ENCODE measurements at regions not wholly inside any gene's neighbourhood (a gene's known extent, or its start where the extent isn't known, plus 50 kb on each side); places are given as distances from the start of the nearest gene placed in this dataset.

DNA sequence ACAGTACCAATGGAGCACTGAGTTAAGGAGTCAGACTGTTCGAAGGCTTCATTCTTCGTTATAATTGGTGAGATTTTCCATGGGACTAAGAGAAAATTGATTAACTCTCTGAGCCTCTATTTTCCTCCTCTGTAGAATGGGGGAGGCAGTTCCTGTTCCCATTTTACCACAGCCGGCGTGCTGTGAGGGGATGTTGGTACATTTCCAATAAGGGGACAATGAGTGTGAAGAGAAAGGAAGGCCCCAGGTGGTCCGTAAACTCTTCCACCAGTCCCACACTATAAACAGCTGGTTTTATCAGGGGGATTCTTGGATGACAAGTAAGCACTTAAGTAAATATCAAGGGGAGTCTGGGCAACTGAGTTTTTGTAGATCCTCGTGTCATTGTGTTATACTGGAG is 109.9 kb downstream of the DAD1 start (continued):
- TF ChIP-seq, protein P1, sequence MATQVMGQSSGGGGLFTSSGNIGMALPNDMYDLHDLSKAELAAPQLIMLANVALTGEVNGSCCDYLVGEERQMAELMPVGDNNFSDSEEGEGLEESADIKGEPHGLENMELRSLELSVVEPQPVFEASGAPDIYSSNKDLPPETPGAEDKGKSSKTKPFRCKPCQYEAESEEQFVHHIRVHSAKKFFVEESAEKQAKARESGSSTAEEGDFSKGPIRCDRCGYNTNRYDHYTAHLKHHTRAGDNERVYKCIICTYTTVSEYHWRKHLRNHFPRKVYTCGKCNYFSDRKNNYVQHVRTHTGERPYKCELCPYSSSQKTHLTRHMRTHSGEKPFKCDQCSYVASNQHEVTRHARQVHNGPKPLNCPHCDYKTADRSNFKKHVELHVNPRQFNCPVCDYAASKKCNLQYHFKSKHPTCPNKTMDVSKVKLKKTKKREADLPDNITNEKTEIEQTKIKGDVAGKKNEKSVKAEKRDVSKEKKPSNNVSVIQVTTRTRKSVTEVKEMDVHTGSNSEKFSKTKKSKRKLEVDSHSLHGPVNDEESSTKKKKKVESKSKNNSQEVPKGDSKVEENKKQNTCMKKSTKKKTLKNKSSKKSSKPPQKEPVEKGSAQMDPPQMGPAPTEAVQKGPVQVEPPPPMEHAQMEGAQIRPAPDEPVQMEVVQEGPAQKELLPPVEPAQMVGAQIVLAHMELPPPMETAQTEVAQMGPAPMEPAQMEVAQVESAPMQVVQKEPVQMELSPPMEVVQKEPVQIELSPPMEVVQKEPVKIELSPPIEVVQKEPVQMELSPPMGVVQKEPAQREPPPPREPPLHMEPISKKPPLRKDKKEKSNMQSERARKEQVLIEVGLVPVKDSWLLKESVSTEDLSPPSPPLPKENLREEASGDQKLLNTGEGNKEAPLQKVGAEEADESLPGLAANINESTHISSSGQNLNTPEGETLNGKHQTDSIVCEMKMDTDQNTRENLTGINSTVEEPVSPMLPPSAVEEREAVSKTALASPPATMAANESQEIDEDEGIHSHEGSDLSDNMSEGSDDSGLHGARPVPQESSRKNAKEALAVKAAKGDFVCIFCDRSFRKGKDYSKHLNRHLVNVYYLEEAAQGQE (IDR thresholded peaks at IDR 0.05; ENCODE audit: low read depth, low read length), result no peak
- TF ChIP-seq TARDBP (IDR thresholded peaks at IDR 0.05; ENCODE audit: borderline replicate concordance) (no peak), FOXM1 (IDR thresholded peaks at IDR 0.05; ENCODE audit: low read depth, low read length) (no peak), POLR2AphosphoS5 (IDR thresholded peaks at IDR 0.05; ENCODE audit: low read length) (peak; percentile 11; the same call in 1 of the 2 replicates), SMAD5 (IDR thresholded peaks at IDR 0.05; ENCODE audit: low read depth) (peak; percentile 36; the same call in 1 of the 2 replicates), EED (IDR thresholded peaks at IDR 0.05; ENCODE audit: low read depth) (no peak), ZBTB4 (CRISPR knock-in tag; IDR thresholded peaks at IDR 0.05) (0 out of 2 replicates have a peak, but pooled peaks have one; percentile 28), ASH2L (IDR thresholded peaks at IDR 0.05; ENCODE audit: borderline replicate concordance, low read depth) (no peak), ZBED1 (IDR thresholded peaks at IDR 0.05; ENCODE audit: borderline replicate concordance) (no peak)
